GM23338 (cell line): ENCODE measurements at regions not wholly inside any gene's neighbourhood (a gene's known extent, or its start where the extent isn't known, plus 50 kb on each side); places are given as distances from the start of the nearest gene placed in this dataset.

Experiments used
- ATAC-seq: fragments of 200-7000 bp; cut with Tn5 transposase; 3 replicates; pipeline ENCODE4 v1.9.1; 2020
- DNase-seq: peaks from one replicate; pipeline ENCODE4 v3.0.0-alpha.2; 2015; ENCODE audit warnings: low spot score
- H2AFZ ChIP-seq: fragments of 200-600 bp; sonication (generic); 2 replicates; pipeline ENCODE4 v1.8.0; 2016; ENCODE audit warnings: antibody characterized with exemption, mild to moderate bottlenecking, moderate library complexity
- H3F3A ChIP-seq: fragments of 200-600 bp; sonication (generic); replicated peaks from 2 replicates; pipeline ENCODE4 v1.8.0; 2017; ENCODE audit warnings: antibody characterized with exemption, mixed run types, low read depth
- H3K27ac ChIP-seq: fragments of 200-600 bp; sonication (generic); 2 replicates; pipeline ENCODE4 v1.6.1; 2016; ENCODE audit warnings: low read depth
- H3K27me3 ChIP-seq: fragments of 200-600 bp; sonication (generic); 2 replicates; pipeline ENCODE4 v1.8.0; 2016; ENCODE audit warnings: mild to moderate bottlenecking, mixed run types, moderate library complexity; ENCODE audit not compliant: insufficient read depth
- H3K36me3 ChIP-seq: fragments of 200-600 bp; sonication (generic); 2 replicates; pipeline ENCODE4 v1.8.0; 2016; ENCODE audit warnings: mild to moderate bottlenecking; ENCODE audit not compliant: insufficient read depth
- H3K4me1 ChIP-seq: fragments of 200-600 bp; sonication (generic); 2 replicates; pipeline ENCODE4 v1.8.0; 2016; ENCODE audit warnings: mild to moderate bottlenecking, moderate library complexity; ENCODE audit not compliant: insufficient read depth
- H3K4me2 ChIP-seq: fragments of 200-600 bp; sonication (generic); 2 replicates; pipeline ENCODE4 v1.7.1; 2017; ENCODE audit warnings: mixed run types
- H3K4me3 ChIP-seq: fragments of 200-600 bp; sonication (generic); 2 replicates; pipeline ENCODE4 v1.6.1; 2016; ENCODE audit warnings: mixed run types
- H3K79me2 ChIP-seq: fragments of 200-600 bp; sonication (generic); replicated peaks from 2 replicates; pipeline ENCODE4 v1.8.0; 2017; ENCODE audit warnings: mild to moderate bottlenecking; ENCODE audit not compliant: insufficient read depth
- H3K9me2 ChIP-seq: fragments of 200-600 bp; sonication (generic); 2 replicates; pipeline ENCODE4 v1.8.0; 2017; ENCODE audit not compliant: insufficient read depth
- H4K20me1 ChIP-seq: fragments of 200-600 bp; sonication (generic); replicated peaks from 2 replicates; pipeline ENCODE4 v1.8.0; 2017; ENCODE audit warnings: mild to moderate bottlenecking; ENCODE audit not compliant: insufficient read depth
- H3K27ac Mint-ChIP-seq: 2 replicates; pipeline ENCODE4 v1.8.0; 2020; ENCODE audit warnings: inconsistent platforms, mild to moderate bottlenecking, moderate library complexity, mixed read lengths
- H3K27me3 Mint-ChIP-seq: 3 replicates; pipeline ENCODE4 v1.8.0; 2022; ENCODE audit warnings: low read depth, mild to moderate bottlenecking, moderate library complexity, mixed read lengths, inconsistent platforms; ENCODE audit not compliant: insufficient read depth, poor library complexity
- H3K36me3 Mint-ChIP-seq: 3 replicates; pipeline ENCODE4 v1.8.0; 2021; ENCODE audit warnings: low read depth, mild to moderate bottlenecking, inconsistent platforms, moderate library complexity, mixed read lengths
- H3K4me1 Mint-ChIP-seq: 3 replicates; pipeline ENCODE4 v1.8.0; 2020; ENCODE audit warnings: mild to moderate bottlenecking, inconsistent platforms, mixed read lengths
- H3K4me3 Mint-ChIP-seq: 3 replicates; pipeline ENCODE4 v1.8.0; 2021; ENCODE audit warnings: moderate library complexity, mild to moderate bottlenecking, inconsistent platforms, mixed read lengths
- H3K9me3 Mint-ChIP-seq: 3 replicates; pipeline ENCODE4 v1.8.0; 2020; ENCODE audit warnings: moderate library complexity, mild to moderate bottlenecking, inconsistent platforms, mixed read lengths
- CREB1 ChIP-seq: fragments of 250-450 bp; sonication (Bioruptor Pico); IDR thresholded peaks from 2 replicates; pipeline ENCODE4 v1.5.0; 2020; ENCODE audit warnings: low read depth, mild to moderate bottlenecking, moderate library complexity
- CTCF ChIP-seq, 2 experiments: fragments of 200-600 bp in 1 of 2; sonication (generic) in 1 of 2; conservative IDR thresholded peaks; 2 replicates each; pipeline versions ENCODE4 v1.5.1 to v1.6.1; 2016 to 2017; ENCODE audit warnings: antibody characterized with exemption in 2 of 2, low read depth in 2 of 2, mild to moderate bottlenecking in 2 of 2, moderate library complexity in 1 of 2
- EZH2phosphoT487 ChIP-seq: fragments of 200-600 bp; sonication (generic); IDR thresholded peaks from one replicate; pipeline ENCODE4 v1.8.1; 2018; ENCODE audit warnings: antibody characterized with exemption; ENCODE audit not compliant: unreplicated experiment
- NANOG ChIP-seq: IDR thresholded peaks from 2 replicates; pipeline ENCODE4 v1.6.1; 2016; ENCODE audit warnings: antibody characterized with exemption, borderline replicate concordance
- POLR2AphosphoS5 ChIP-seq: IDR thresholded peaks from 2 replicates; pipeline ENCODE4 v1.6.1; 2016; ENCODE audit warnings: antibody characterized with exemption, low read depth
- REST ChIP-seq: IDR thresholded peaks from one replicate; pipeline ENCODE4 v1.6.1; 2018; ENCODE audit warnings: antibody characterized with exemption; ENCODE audit not compliant: unreplicated experiment
- ZNF114 ChIP-seq: fragments of 250-450 bp; sonication (Bioruptor Pico); IDR thresholded peaks from 2 replicates; pipeline ENCODE4 v1.5.0; 2020; ENCODE audit warnings: mild to moderate bottlenecking, moderate library complexity
- ZNF331 ChIP-seq: fragments of 250-450 bp; sonication (Bioruptor Pico); IDR thresholded peaks from 2 replicates; pipeline ENCODE4 v1.5.0; 2020; ENCODE audit warnings: low read depth, mild to moderate bottlenecking, moderate library complexity
- ZNF462 ChIP-seq: fragments of 250-450 bp; sonication (Bioruptor Pico); IDR thresholded peaks from 2 replicates; pipeline ENCODE4 v1.5.0; 2020; ENCODE audit warnings: mild to moderate bottlenecking, moderate library complexity

- Histone ChIP-seq H3K9me2 (no peaks in the 10 kb centered on the region), H3K27me3 (no peaks in the 10 kb centered on the region), H3K79me2 (no peaks in the 10 kb centered on the region), H3K4me1 (no peaks in the 10 kb centered on the region), H3K27ac (no peak overlapping the region), H2AFZ (no peak overlapping the region), H3K36me3 (no peaks in the 10 kb centered on the region), H3K4me3 (no peak overlapping the region), H3F3A (no peaks in the 10 kb centered on the region), H4K20me1 (no peaks in the 10 kb centered on the region), H3K4me2 (no peak overlapping the region)
- no peak overlapping the region for H3K27ac Mint-ChIP-seq
- no peaks in the 10 kb centered on the region for H3K36me3 Mint-ChIP-seq
- TF ChIP-seq REST: no peak
- TF ChIP-seq EZH2phosphoT487: no peak
- no peak for TF ChIP-seq CTCF (conservative IDR thresholded peaks at IDR 0.05; ENCODE audit: low read depth in 2 of 2)
- no peak for TF ChIP-seq ZNF462 (CRISPR knock-in tag)
- no peak for TF ChIP-seq CREB1 (CRISPR knock-in tag)
- TF ChIP-seq POLR2AphosphoS5: no peak
- no peak for TF ChIP-seq NANOG
- no peak for TF ChIP-seq ZNF331 (CRISPR knock-in tag)
- no peak for TF ChIP-seq ZNF114
- ATAC-seq: no peak
- no peak overlapping the region for H3K4me3 Mint-ChIP-seq
- no peaks in the 10 kb centered on the region for H3K27me3 Mint-ChIP-seq
- H3K9me3 Mint-ChIP-seq: no peaks in the 10 kb centered on the region
- DNase-seq: no peak
- H3K4me1 Mint-ChIP-seq: no peaks in the 10 kb centered on the region; the same call in 2 of the 3 replicates
Measured at GRCh38 chr4:181271116-181271640, 972.0 kb upstream of the TENM3 start.
